ENCODE measurements at regions not wholly inside any gene's neighbourhood (a gene's known extent, or its start where the extent isn't known, plus 50 kb on each side); places are given as distances from the start of the nearest gene placed in this dataset.
A peak's percentile ranks its signal among the peaks of the same experiment; 100 is the strongest.

- peak in 1 of 3 donors; percentile 72 for TF ChIP-seq POLR2AphosphoS5 (IDR thresholded peaks at IDR 0.05)
- no peak for TF ChIP-seq POLR2A (IDR thresholded peaks at IDR 0.05)
These were observed 74.5 kb upstream of the PICALM start for GRCh38 chr11:86143087-86144030.

Measured in spleen (tissue), 3 donors.